ENCODE measurements at regions not wholly inside any gene's neighbourhood (a gene's known extent, or its start where the extent isn't known, plus 50 kb on each side); places are given as distances from the start of the nearest gene placed in this dataset.

DNA sequence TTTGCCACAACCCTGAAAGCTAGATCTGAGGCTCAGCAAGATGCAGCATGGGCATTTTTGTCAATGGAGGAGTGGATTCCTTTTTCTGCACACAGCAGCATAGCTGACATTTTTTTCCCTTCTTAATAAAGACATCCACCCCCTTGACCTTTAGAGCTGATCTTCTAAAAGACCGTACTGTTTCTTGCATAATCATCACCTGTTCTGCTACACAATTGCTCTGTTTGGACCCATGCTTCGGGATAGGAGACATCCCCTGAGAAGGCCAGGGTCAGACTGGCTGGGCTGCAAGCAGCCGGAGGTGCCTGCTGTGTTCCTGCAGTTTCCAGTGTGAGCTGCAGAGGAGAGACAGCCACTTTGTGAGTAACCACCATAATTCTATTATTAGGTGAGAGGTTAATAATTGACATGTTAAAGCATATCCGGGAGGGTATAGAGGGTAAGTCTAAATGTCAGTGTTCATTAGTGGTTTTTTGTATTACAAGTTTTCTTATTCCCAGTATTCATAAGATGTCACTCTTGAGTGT lies 108.5 kb upstream of the C1QTNF9B start:
- no peaks in the 10 kb centered on the region for H3K9me2 ChIP-seq (replicated peaks; ENCODE audit: insufficient read depth, low read length)
- H3K9me3 ChIP-seq (replicated peaks; ENCODE audit: insufficient read depth, low read length) = no peaks in the 10 kb centered on the region
- TF ChIP-seq, protein P1, sequence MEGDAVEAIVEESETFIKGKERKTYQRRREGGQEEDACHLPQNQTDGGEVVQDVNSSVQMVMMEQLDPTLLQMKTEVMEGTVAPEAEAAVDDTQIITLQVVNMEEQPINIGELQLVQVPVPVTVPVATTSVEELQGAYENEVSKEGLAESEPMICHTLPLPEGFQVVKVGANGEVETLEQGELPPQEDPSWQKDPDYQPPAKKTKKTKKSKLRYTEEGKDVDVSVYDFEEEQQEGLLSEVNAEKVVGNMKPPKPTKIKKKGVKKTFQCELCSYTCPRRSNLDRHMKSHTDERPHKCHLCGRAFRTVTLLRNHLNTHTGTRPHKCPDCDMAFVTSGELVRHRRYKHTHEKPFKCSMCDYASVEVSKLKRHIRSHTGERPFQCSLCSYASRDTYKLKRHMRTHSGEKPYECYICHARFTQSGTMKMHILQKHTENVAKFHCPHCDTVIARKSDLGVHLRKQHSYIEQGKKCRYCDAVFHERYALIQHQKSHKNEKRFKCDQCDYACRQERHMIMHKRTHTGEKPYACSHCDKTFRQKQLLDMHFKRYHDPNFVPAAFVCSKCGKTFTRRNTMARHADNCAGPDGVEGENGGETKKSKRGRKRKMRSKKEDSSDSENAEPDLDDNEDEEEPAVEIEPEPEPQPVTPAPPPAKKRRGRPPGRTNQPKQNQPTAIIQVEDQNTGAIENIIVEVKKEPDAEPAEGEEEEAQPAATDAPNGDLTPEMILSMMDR (IDR thresholded peaks at IDR 0.05; ENCODE audit: low read length) = no peak
- TF ChIP-seq EZH2phosphoT487 (IDR thresholded peaks at IDR 0.05; ENCODE audit: low read length) (no peak), EZH2 (optimal IDR thresholded peaks at IDR 0.05; ENCODE audit: low read depth, low read length) (no peak)
- H3K4me2 ChIP-seq (ENCODE audit: low read depth, low read length) = no peak overlapping the region
- H3K27ac ChIP-seq (ENCODE audit: low read length) = no peak overlapping the region
- H3K4me1 ChIP-seq (ENCODE audit: low read length) = no peaks in the 10 kb centered on the region
- H3K27me3 ChIP-seq (replicated peaks; ENCODE audit: insufficient read depth, low read length) = no peaks in the 10 kb centered on the region
- H3K36me3 ChIP-seq (replicated peaks; ENCODE audit: insufficient read depth, low read length) = no peaks in the 10 kb centered on the region
- H4K20me1 ChIP-seq (ENCODE audit: insufficient read depth, low read length) = no peaks in the 10 kb centered on the region
- H3K9ac ChIP-seq (ENCODE audit: low read length) = no peak overlapping the region
- H3F3A ChIP-seq (ENCODE audit: insufficient read depth, low read length) = no peaks in the 10 kb centered on the region
- H3K79me2 ChIP-seq (ENCODE audit: low read length) = no peaks in the 10 kb centered on the region
- no peak overlapping the region for H3K4me3 ChIP-seq (ENCODE audit: low read length)
- no peak for DNase-seq
- H2AFZ ChIP-seq (ENCODE audit: low read length) = no peak overlapping the region

DNA sequence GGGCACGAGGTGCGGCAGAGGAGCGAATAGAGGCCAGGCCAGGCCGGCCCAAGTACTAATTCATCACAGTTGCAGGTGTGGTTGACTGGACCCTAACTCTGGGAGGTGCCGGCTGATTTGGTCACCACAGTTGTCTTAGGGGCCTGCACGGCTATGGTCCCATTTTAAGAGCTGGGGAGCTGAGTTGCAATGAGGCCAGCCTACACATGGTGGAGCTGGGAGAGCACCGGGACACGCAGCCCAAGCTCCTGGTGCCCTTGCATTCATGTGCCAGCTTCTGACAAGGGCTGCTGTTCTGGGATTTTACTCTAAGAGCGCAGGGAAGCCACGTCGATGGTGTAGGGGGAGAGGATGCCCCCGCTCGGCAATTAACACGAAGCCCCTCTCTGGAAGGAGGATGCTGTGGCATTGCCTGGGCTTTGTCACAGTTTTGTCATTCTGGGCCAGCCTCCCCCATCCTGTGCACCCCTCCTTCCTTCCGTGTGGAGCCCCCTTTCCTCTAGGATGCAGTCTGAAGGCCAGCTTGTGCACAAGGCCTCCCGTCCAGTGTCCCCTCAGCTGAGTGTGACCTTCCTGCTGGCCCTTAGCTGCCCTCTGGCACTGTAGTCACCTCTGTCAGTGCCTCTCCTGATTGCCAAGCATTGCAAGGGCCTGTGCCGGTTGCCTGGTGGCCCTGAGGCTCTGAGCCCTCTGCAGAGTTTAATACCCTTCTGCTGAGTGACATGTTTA lies 109.4 kb upstream of the C1QTNF9B start:
- H3K36me3 ChIP-seq (replicated peaks; ENCODE audit: insufficient read depth, low read length) = no peaks in the 10 kb centered on the region
- H3K27ac ChIP-seq (ENCODE audit: low read length) = no peak overlapping the region
- no peaks in the 10 kb centered on the region for H3F3A ChIP-seq (ENCODE audit: insufficient read depth, low read length)
- TF ChIP-seq EZH2 (optimal IDR thresholded peaks at IDR 0.05; ENCODE audit: low read depth, low read length) = no peak
- DNase-seq = no peak
- H3K27me3 ChIP-seq (replicated peaks; ENCODE audit: insufficient read depth, low read length) = no peaks in the 10 kb centered on the region
- H3K79me2 ChIP-seq (ENCODE audit: low read length) = no peaks in the 10 kb centered on the region
- H2AFZ ChIP-seq (ENCODE audit: low read length) = no peak overlapping the region
- H3K9me2 ChIP-seq (replicated peaks; ENCODE audit: insufficient read depth, low read length) = no peaks in the 10 kb centered on the region
- no peak overlapping the region for H3K9ac ChIP-seq (ENCODE audit: low read length)
- H3K4me2 ChIP-seq (ENCODE audit: low read depth, low read length) = no peak overlapping the region
- no peak overlapping the region for H3K4me3 ChIP-seq (ENCODE audit: low read length)
- no peaks in the 10 kb centered on the region for H3K4me1 ChIP-seq (ENCODE audit: low read length)
- no peaks in the 10 kb centered on the region for H3K9me3 ChIP-seq (replicated peaks; ENCODE audit: insufficient read depth, low read length)
- no peaks in the 10 kb centered on the region for H4K20me1 ChIP-seq (ENCODE audit: insufficient read depth, low read length)

DNA sequence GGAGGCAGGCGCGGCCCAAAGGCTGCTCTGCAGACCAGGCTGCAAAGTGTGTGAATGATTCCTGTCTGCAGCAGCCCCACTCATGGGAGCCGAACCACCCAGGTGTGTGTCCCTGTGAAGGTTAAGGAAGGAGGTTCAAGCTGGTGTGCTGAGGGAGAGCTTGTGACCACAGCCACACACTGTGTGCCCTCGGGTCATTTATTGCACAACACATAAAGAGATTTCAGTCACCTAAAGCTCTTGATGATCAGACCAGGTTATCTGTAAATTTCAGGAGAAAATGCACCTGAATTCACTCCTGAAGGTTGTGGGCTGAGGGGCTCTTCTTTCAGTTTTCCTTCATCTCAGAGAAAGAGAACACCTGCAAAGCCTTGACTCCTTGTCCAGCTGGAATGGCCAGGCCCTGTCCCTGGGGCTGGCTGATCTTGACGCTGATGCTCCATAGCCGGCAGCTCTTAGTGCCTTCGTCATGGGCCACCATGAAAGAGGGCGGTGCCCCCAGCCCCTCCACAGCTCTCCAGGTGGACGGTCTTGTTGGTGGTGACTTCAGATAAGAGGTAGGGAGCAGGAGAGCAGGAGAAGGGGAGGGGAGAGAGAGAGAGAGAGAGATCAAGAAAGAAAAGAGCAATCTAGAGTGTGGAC lies 110.8 kb upstream of the C1QTNF9B start:
- H3K9me2 ChIP-seq (replicated peaks; ENCODE audit: insufficient read depth, low read length) = no peaks in the 10 kb centered on the region
- no peak overlapping the region for H3K27ac ChIP-seq (ENCODE audit: low read length)
- H3K4me1 ChIP-seq (ENCODE audit: low read length) = no peaks in the 10 kb centered on the region
- no peak overlapping the region for H3K9ac ChIP-seq (ENCODE audit: low read length)
- H3K4me3 ChIP-seq (ENCODE audit: low read length) = no peak overlapping the region
- no peaks in the 10 kb centered on the region for H3K36me3 ChIP-seq (replicated peaks; ENCODE audit: insufficient read depth, low read length)
- DNase-seq = no peak
- H3K27me3 ChIP-seq (replicated peaks; ENCODE audit: insufficient read depth, low read length) = no peaks in the 10 kb centered on the region
- no peaks in the 10 kb centered on the region for H4K20me1 ChIP-seq (ENCODE audit: insufficient read depth, low read length)
- H3K4me2 ChIP-seq (ENCODE audit: low read depth, low read length) = no peak overlapping the region
- H2AFZ ChIP-seq (ENCODE audit: low read length) = no peak overlapping the region
- H3F3A ChIP-seq (ENCODE audit: insufficient read depth, low read length) = no peaks in the 10 kb centered on the region
- no peaks in the 10 kb centered on the region for H3K79me2 ChIP-seq (ENCODE audit: low read length)
- no peaks in the 10 kb centered on the region for H3K9me3 ChIP-seq (replicated peaks; ENCODE audit: insufficient read depth, low read length)
- TF ChIP-seq EZH2phosphoT487 (IDR thresholded peaks at IDR 0.05; ENCODE audit: low read length) (no peak), EZH2 (optimal IDR thresholded peaks at IDR 0.05; ENCODE audit: low read depth, low read length) (no peak)
- TF ChIP-seq, protein P1 (IDR thresholded peaks at IDR 0.05; ENCODE audit: low read length) = no peak

DNA sequence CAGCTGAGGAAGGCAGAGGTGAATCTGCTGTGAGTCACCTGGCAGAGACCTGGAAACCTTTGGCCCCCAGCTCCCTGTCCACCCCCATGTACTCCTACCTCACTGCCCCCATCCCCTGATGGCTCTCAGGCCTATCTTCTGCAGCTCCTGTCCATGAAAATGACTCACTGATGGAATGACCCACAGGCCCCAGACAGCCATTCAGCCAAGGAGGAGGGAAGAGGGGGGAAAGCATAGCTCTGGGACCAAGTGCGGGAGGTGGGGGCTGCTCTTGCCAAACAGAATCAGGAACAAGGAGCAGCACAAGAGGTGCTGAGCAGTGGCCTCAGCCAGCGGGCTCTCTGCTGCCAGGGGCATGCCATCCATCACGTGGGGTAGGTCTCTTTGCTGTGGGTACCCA lies 111.4 kb upstream of the C1QTNF9B start:
- Histone ChIP-seq H3K9me3 (replicated peaks; ENCODE audit: insufficient read depth, low read length) (no peaks in the 10 kb centered on the region), H4K20me1 (ENCODE audit: insufficient read depth, low read length) (no peaks in the 10 kb centered on the region), H3K36me3 (replicated peaks; ENCODE audit: insufficient read depth, low read length) (no peaks in the 10 kb centered on the region), H3K9ac (ENCODE audit: low read length) (no peak overlapping the region), H3K27me3 (replicated peaks; ENCODE audit: insufficient read depth, low read length) (no peaks in the 10 kb centered on the region), H3K4me3 (ENCODE audit: low read length) (no peak overlapping the region), H3K4me2 (ENCODE audit: low read depth, low read length) (no peak overlapping the region), H3F3A (ENCODE audit: insufficient read depth, low read length) (no peaks in the 10 kb centered on the region), H3K79me2 (ENCODE audit: low read length) (no peaks in the 10 kb centered on the region), H2AFZ (ENCODE audit: low read length) (no peak overlapping the region), H3K9me2 (replicated peaks; ENCODE audit: insufficient read depth, low read length) (no peaks in the 10 kb centered on the region), H3K4me1 (ENCODE audit: low read length) (no peaks in the 10 kb centered on the region), H3K27ac (ENCODE audit: low read length) (no peak overlapping the region)
- no peak for DNase-seq
- TF ChIP-seq EZH2 (optimal IDR thresholded peaks at IDR 0.05; ENCODE audit: low read depth, low read length) (no peak), EZH2phosphoT487 (IDR thresholded peaks at IDR 0.05; ENCODE audit: low read length) (no peak)
- TF ChIP-seq, protein P1 (IDR thresholded peaks at IDR 0.05; ENCODE audit: low read length) = no peak

Data from MM.1S (cell line).